22Rv1 (cell line): ENCODE measurements at regions not wholly inside any gene's neighbourhood (a gene's known extent, or its start where the extent isn't known, plus 50 kb on each side); places are given as distances from the start of the nearest gene placed in this dataset.

ENCODE experiments used
- H3K27ac ChIP-seq: fragments of 450-650 bp; 2 replicates; pipeline ENCODE4 v1.5.1; 2017
- CTCF ChIP-seq: fragments of 450-650 bp; IDR thresholded peaks from 2 replicates; pipeline ENCODE4 v1.5.1; 2017; ENCODE audit warnings: mild to moderate bottlenecking
- ZFX ChIP-seq: fragments of 450-650 bp; IDR thresholded peaks from 2 replicates; pipeline ENCODE4 v1.6.1; 2017; ENCODE audit warnings: antibody characterized with exemption, borderline replicate concordance

DNA sequence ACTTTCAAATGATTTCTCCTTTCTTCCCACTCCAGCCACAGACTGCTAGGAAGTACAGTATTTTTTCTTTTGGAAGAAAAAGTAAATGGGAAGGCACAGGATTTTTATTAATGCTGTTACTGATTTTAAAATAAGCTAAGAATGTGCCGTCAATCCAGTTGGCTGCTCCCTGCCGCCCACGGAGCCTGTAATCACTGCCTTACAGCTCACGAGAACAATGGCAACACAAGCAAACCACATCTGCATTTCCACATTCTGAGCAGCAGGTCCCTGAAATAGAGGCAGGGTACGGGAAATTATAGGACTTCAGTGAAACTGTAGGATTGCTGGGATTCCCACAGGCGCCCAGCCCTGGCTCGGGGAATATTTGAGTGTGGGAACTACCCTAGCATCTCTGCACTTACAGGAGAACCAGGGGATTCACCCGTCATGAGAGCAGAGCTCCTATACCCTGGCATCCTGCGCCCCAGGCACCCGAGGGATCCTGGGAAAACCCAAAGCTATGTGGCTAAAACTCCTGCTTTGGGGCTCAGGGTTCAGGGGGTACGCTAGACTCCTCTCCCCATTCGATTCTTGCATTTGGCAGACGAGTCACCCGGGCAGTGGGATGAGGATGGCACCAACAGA lies 72.9 kb upstream of the TNS3 start:
- TF ChIP-seq CTCF (no peak), ZFX (no peak)
- no peak overlapping the region for H3K27ac ChIP-seq

- TF ChIP-seq CTCF, result no peak
- no peak for TF ChIP-seq ZFX
- H3K27ac ChIP-seq, result no peak overlapping the region
These were observed 71.9 kb upstream of the TNS3 start for GRCh38 chr7:47653550-47654411.

DNA sequence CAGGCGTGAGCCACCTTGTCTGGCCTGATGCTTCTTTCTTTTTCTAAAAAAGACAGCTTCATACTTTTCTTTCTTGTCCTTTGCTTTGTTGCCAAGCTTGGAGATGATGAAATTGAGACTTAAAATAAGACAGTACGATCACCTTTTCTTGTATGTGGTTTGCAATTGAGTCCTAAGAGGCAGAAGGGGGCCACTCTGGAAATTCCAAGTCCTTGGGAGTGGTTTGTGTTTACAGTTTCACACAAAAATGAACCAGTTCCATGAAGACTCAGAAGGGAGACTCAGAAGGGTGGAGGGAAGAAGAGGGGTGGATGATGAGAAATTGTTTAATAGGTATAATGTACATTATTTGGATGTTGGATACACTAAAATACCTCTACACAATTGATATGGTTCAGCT lies 70.7 kb upstream of the TNS3 start:
- H3K27ac ChIP-seq, result no peak overlapping the region
- TF ChIP-seq ZFX, result no peak
- TF ChIP-seq CTCF, result no peak

DNA sequence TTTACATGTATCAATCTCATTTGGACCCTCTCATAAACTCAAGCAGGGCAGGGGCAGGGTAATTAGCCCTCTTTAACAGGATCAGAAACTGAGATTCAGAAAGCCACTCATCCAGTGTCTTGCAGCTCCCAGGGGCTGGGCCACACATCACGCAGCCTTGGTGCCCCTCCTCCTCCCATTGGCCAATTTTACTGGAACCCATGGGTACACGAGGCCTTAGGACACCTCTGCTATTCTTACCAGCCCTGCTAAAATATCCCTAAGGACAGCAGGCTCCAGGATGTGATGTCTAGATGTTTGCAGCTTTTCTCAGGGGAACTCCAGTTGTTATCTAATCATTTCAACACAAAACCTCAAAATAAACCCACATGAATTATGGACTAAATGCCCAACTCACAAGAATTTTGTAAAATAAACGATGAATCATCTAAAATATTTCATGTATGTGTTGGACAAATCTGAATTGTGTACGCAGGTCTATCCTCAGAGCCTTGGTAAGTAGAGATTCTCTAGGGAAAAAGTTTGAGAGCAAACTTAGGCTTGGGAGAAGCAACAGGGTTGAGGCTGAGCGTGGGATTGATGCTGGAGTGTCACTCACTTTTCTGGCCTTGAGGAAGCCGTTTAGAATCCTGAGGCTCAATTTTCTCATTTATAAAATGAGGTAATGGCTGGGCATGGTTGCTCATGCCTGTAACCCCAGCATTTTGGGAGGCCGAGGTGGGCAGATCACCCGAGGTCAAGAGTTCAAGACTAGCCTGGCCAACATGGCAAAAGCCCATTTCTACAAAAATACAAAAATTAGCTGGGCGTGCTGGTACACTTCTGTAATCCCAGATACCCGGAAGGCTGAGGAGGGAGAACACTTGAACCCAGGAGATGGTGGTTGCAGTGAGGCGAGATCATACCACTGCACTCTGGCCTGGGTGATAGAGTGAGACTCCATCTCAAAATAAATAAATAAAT lies 69.7 kb upstream of the TNS3 start:
- H3K27ac ChIP-seq, result no peak overlapping the region
- TF ChIP-seq CTCF (no peak), ZFX (no peak)

DNA sequence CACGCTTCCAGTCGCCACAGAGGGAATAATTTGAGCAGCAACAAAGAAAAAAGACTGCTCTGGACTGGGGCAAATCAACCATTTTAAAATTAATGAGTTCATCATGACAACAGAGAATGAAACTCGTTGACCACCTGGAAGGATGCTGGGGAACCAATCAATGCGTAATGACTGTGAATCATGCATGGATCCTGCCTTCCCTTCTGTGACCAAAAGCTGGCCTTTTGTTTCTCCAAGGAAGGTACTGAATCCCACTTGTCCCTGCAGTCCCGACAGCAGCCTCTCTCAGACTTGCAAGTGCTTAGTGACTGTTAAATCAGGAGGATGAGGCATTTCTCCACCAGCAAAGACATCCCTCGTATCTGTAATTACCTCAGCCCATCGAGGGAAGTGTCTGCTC lies 68.0 kb upstream of the TNS3 start:
- TF ChIP-seq CTCF (no peak), ZFX (no peak)
- no peak overlapping the region for H3K27ac ChIP-seq

GRCh38 chr7:47648275-47648925 lies 66.5 kb upstream of the TNS3 start:
- H3K27ac ChIP-seq, result no peak overlapping the region

More at GRCh38 chr7:47648275-47648925, 66.5 kb upstream of the TNS3 start:
- TF ChIP-seq CTCF, result no peak
- TF ChIP-seq ZFX, result no peak
